Thymus (tissue), 11 donors: ENCODE measurements at regions not wholly inside any gene's neighbourhood (a gene's known extent, or its start where the extent isn't known, plus 50 kb on each side); places are given as distances from the start of the nearest gene placed in this dataset.
"Not testable (repeated sequence)": the region's sequence is repeated elsewhere in the genome, so short reads cannot be mapped to it uniquely, and the experiment has no call there.

Experiments
- DNase-seq, 9 donors: peaks; one replicate each; pipeline ENCODE4 v3.0.0-alpha.2; 2013; ENCODE audit warnings: low spot score in 9 of 9, low read depth in 6 of 9, missing footprints in 1 of 9
- H3K27ac ChIP-seq, 2 donors: one replicate each; pipeline ENCODE4 v1.5.1; 2013; ENCODE audit warnings: control low read depth in 1 of 2, low read depth in 1 of 2, low read length in 1 of 2, mild to moderate bottlenecking in 1 of 2, moderate library complexity in 1 of 2
- H3K27me3 ChIP-seq, 2 donors: one replicate each; pipeline ENCODE4 v1.5.1; 2013; ENCODE audit warnings: low read length in 1 of 2; ENCODE audit not compliant: control insufficient read depth in 2 of 2, insufficient read depth in 1 of 2
- H3K36me3 ChIP-seq, 2 donors: one replicate each; pipeline ENCODE4 v1.5.1; 2013; ENCODE audit warnings: low read length in 1 of 2, mild to moderate bottlenecking in 1 of 2, moderate library complexity in 1 of 2; ENCODE audit not compliant: control insufficient read depth in 2 of 2, insufficient read depth in 2 of 2
- H3K4me1 ChIP-seq, 2 donors: one replicate each; pipeline ENCODE4 v1.5.1; 2013; ENCODE audit warnings: low read length in 2 of 2; ENCODE audit not compliant: control insufficient read depth in 2 of 2, insufficient read depth in 2 of 2
- H3K4me3 ChIP-seq, 2 donors: one replicate each; pipeline ENCODE4 v1.5.1; 2013; ENCODE audit warnings: low read length in 2 of 2, control low read depth in 1 of 2, mild to moderate bottlenecking in 1 of 2
- H3K9me3 ChIP-seq, 2 donors: one replicate each; pipeline ENCODE4 v1.5.1; 2013; ENCODE audit warnings: low read length in 1 of 2, mild to moderate bottlenecking in 1 of 2; ENCODE audit not compliant: control insufficient read depth in 2 of 2, insufficient read depth in 1 of 2
- WGBS: extraction: QIAGEN DNeasy Blood & Tissue Kit; methylation state at CpG from one replicate; pipeline ENCODE4 v1.1.7; 2013; 5-methylcytosine and 5-hydroxymethylcytosine counted together
- donor health status: healthy.

DNA sequence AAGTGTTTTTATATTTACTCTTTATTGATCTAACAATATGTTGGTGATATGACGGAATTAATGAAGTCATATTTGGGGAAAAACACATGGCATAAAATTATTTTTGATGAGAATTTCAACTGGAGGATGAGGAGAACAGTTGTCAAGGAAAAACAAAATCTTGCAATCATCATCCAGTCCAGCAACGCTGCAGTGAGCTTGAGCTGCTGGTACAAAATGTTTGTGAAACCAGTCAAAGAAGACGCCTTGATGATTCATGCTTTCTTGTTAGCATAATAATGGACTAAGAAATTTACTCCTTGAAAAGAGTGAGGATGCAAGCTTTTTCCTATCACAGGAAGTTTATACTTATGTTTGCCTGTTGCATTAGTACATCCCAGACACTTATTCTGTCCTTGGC lies 64.1 kb upstream of the RUBCNL start:
- not testable (repeated sequence) for H3K9me3 ChIP-seq, DNase-seq, H3K4me3 ChIP-seq, H3K27me3 ChIP-seq, H3K4me1 ChIP-seq, H3K27ac ChIP-seq, H3K36me3 ChIP-seq
- WGBS: 96% methylated on average over 3 of the region's 3 CpGs

GRCh38 chr13:46449949-46450348 lies 62.9 kb upstream of the RUBCNL start:
- not testable (repeated sequence) for H3K4me1 ChIP-seq, H3K36me3 ChIP-seq, H3K27ac ChIP-seq, H3K4me3 ChIP-seq, H3K9me3 ChIP-seq, DNase-seq, H3K27me3 ChIP-seq
- 94% methylated on average over 2 of the region's 2 CpGs for WGBS

DNA sequence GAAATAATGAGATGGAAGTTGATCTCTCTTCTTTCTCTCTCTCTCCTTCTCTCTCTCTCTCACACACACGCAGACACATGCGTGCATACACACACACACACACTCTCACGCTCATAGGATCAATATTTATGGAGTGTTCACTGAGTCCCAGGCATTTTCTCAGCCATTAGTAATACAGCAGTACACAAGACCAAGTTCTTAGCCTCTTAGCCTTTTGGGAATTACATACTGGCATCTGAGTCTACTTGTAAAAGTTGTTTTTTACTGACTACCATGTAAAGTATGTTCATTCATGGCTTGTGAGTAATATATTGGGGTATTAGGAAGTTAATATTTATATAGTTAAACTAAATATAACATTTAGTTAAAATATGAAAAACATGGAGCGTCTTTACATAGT lies 61.1 kb upstream of the RUBCNL start:
- H3K4me1 ChIP-seq, H3K4me3 ChIP-seq, H3K36me3 ChIP-seq, DNase-seq, H3K9me3 ChIP-seq, H3K27ac ChIP-seq, H3K27me3 ChIP-seq: not testable (repeated sequence)
- WGBS: 98% methylated on average over 3 of the region's 4 CpGs

- H3K27me3 ChIP-seq, DNase-seq, H3K4me1 ChIP-seq, H3K4me3 ChIP-seq, H3K9me3 ChIP-seq, H3K36me3 ChIP-seq, H3K27ac ChIP-seq: not testable (repeated sequence)
- WGBS: 91% methylated on average over 40 of the region's 40 CpGs
These were observed 50.9 kb upstream of the RUBCNL start for GRCh38 chr13:46437808-46438404.
